Kidney epithelial cell (primary cell): ENCODE measurements at regions not wholly inside any gene's neighbourhood (a gene's known extent, or its start where the extent isn't known, plus 50 kb on each side); places are given as distances from the start of the nearest gene placed in this dataset.

ENCODE experiments used
- DNase-seq: peaks from one replicate; pipeline ENCODE4 v3.0.0-alpha.2; 2010; ENCODE audit warnings: low read depth
- H3K27me3 ChIP-seq: 2 replicates; pipeline ENCODE4 v1.6.0; 2011; ENCODE audit warnings: low read length; ENCODE audit not compliant: control insufficient read depth, insufficient read depth
- H3K36me3 ChIP-seq: 2 replicates; pipeline ENCODE4 v1.5.1; 2011; ENCODE audit warnings: low read length; ENCODE audit not compliant: control insufficient read depth, insufficient read depth
- H3K4me3 ChIP-seq: 2 replicates; pipeline ENCODE4 v1.5.1; 2011; ENCODE audit warnings: low read depth, mild to moderate bottlenecking, control low read depth, low read length
- CTCF ChIP-seq: IDR thresholded peaks from 2 replicates; pipeline ENCODE4 v1.5.1; 2011; ENCODE audit warnings: mild to moderate bottlenecking, moderate library complexity, low read length, control low read depth, inconsistent platforms; ENCODE audit not compliant: insufficient read depth, poor library complexity, severe bottlenecking

GRCh38 chr3:74664606-74665005 lies 50.1 kb upstream of the CNTN3 start:
- Histone ChIP-seq H3K36me3 (no peaks in the 10 kb centered on the region), H3K4me3 (no peak overlapping the region), H3K27me3 (no peaks in the 10 kb centered on the region)
- no peak for DNase-seq
- no peak for TF ChIP-seq CTCF
